ENCODE measurements at regions not wholly inside any gene's neighbourhood (a gene's known extent, or its start where the extent isn't known, plus 50 kb on each side); places are given as distances from the start of the nearest gene placed in this dataset.

- POLR2A ChIA-PET (ENCODE audit: low non-redundant PET): no interaction called here
Observed at GRCh38 chr12:93183940-93184671, 193.6 kb upstream of the NUDT4 start.

GRCh38 chr12:93184672-93185368 is 192.9 kb upstream of the NUDT4 start:
- no peak for TF ChIP-seq EZH2 (IDR thresholded peaks at IDR 0.05; ENCODE audit: borderline replicate concordance, low read depth, low read length, poor library complexity, severe bottlenecking)
- TF ChIP-seq CTCF (conservative IDR thresholded peaks at IDR 0.05; ENCODE audit: low read depth, low read length): no peak
- Histone ChIP-seq H3K27ac (ENCODE audit: low read depth, low read length, poor library complexity, severe bottlenecking) (no peak overlapping the region), H3K4me3 (ENCODE audit: low read depth, low read length, poor library complexity, severe bottlenecking) (no peak overlapping the region), H3K4me1 (ENCODE audit: insufficient read depth, low read length, poor library complexity, severe bottlenecking) (no peaks in the 10 kb centered on the region), H3K36me3 (ENCODE audit: insufficient read depth, low read length, poor library complexity, severe bottlenecking) (no peaks in the 10 kb centered on the region), H3K27me3 (replicated peaks; ENCODE audit: insufficient read depth, low read depth, low read length, poor library complexity) (no peaks in the 10 kb centered on the region), H3K9me3 (ENCODE audit: low read depth, low read length, poor library complexity, severe bottlenecking) (no peaks in the 10 kb centered on the region)
- DNase-seq (ENCODE audit: low spot score): no peak
- intact Hi-C loops (cut with micrococcal nuclease; ENCODE audit: unreplicated experiment): no loop called here
- no TSS peak for BruUV-seq (replicated peaks)
- CTCF ChIA-PET: no interaction called here
- POLR2A ChIA-PET (ENCODE audit: low non-redundant PET): no interaction called here

More at GRCh38 chr12:93183940-93184671, 193.6 kb upstream of the NUDT4 start:
- intact Hi-C loops (cut with micrococcal nuclease; ENCODE audit: unreplicated experiment): no loop called here
- H3K27ac ChIP-seq (ENCODE audit: low read depth, low read length, poor library complexity, severe bottlenecking): no peak overlapping the region
- no peaks in the 10 kb centered on the region for H3K36me3 ChIP-seq (ENCODE audit: insufficient read depth, low read length, poor library complexity, severe bottlenecking)
- H3K4me3 ChIP-seq (ENCODE audit: low read depth, low read length, poor library complexity, severe bottlenecking): no peak overlapping the region
- DNase-seq (ENCODE audit: low spot score): no peak
- CTCF ChIA-PET: no interaction called here
- TF ChIP-seq CTCF (conservative IDR thresholded peaks at IDR 0.05; ENCODE audit: low read depth, low read length): no peak
- no peak for TF ChIP-seq EZH2 (IDR thresholded peaks at IDR 0.05; ENCODE audit: borderline replicate concordance, low read depth, low read length, poor library complexity, severe bottlenecking)
- BruUV-seq (replicated peaks): no TSS peak
- no peaks in the 10 kb centered on the region for H3K4me1 ChIP-seq (ENCODE audit: insufficient read depth, low read length, poor library complexity, severe bottlenecking)
- no peaks in the 10 kb centered on the region for H3K27me3 ChIP-seq (replicated peaks; ENCODE audit: insufficient read depth, low read depth, low read length, poor library complexity)
- H3K9me3 ChIP-seq (ENCODE audit: low read depth, low read length, poor library complexity, severe bottlenecking): no peaks in the 10 kb centered on the region

- Histone ChIP-seq H3K9me3 (ENCODE audit: low read depth, low read length, poor library complexity, severe bottlenecking) (no peaks in the 10 kb centered on the region), H3K27ac (ENCODE audit: low read depth, low read length, poor library complexity, severe bottlenecking) (no peak overlapping the region), H3K4me3 (ENCODE audit: low read depth, low read length, poor library complexity, severe bottlenecking) (no peak overlapping the region), H3K36me3 (ENCODE audit: insufficient read depth, low read length, poor library complexity, severe bottlenecking) (no peaks in the 10 kb centered on the region), H3K27me3 (replicated peaks; ENCODE audit: insufficient read depth, low read depth, low read length, poor library complexity) (no peaks in the 10 kb centered on the region), H3K4me1 (ENCODE audit: insufficient read depth, low read length, poor library complexity, severe bottlenecking) (no peaks in the 10 kb centered on the region)
- no peak for DNase-seq (ENCODE audit: low spot score)
- ChIA-PET POLR2A (ENCODE audit: low non-redundant PET) (no interaction called here), CTCF (no interaction called here)
- TF ChIP-seq CTCF (conservative IDR thresholded peaks at IDR 0.05; ENCODE audit: low read depth, low read length) (no peak), EZH2 (IDR thresholded peaks at IDR 0.05; ENCODE audit: borderline replicate concordance, low read depth, low read length, poor library complexity, severe bottlenecking) (no peak)
- intact Hi-C loops (cut with micrococcal nuclease; ENCODE audit: unreplicated experiment): no loop called here
- BruUV-seq (replicated peaks): no TSS peak
Observed at GRCh38 chr12:93185369-93185741, 192.4 kb upstream of the NUDT4 start.
